GM23338 (cell line): ENCODE measurements at regions not wholly inside any gene's neighbourhood (a gene's known extent, or its start where the extent isn't known, plus 50 kb on each side); places are given as distances from the start of the nearest gene placed in this dataset.
"Not testable (repeated sequence)": the region's sequence is repeated elsewhere in the genome, so short reads cannot be mapped to it uniquely, and the experiment has no call there.

ENCODE experiments used
- ATAC-seq: fragments of 200-7000 bp; cut with Tn5 transposase; 3 replicates; pipeline ENCODE4 v1.9.1; 2020
- DNase-seq: peaks from one replicate; pipeline ENCODE4 v3.0.0-alpha.2; 2015; ENCODE audit warnings: low spot score
- H2AFZ ChIP-seq: fragments of 200-600 bp; sonication (generic); 2 replicates; pipeline ENCODE4 v1.8.0; 2016; ENCODE audit warnings: antibody characterized with exemption, mild to moderate bottlenecking, moderate library complexity
- H3F3A ChIP-seq: fragments of 200-600 bp; sonication (generic); replicated peaks from 2 replicates; pipeline ENCODE4 v1.8.0; 2017; ENCODE audit warnings: antibody characterized with exemption, mixed run types, low read depth
- H3K27ac ChIP-seq: fragments of 200-600 bp; sonication (generic); 2 replicates; pipeline ENCODE4 v1.6.1; 2016; ENCODE audit warnings: low read depth
- H3K27me3 ChIP-seq: fragments of 200-600 bp; sonication (generic); 2 replicates; pipeline ENCODE4 v1.8.0; 2016; ENCODE audit warnings: mild to moderate bottlenecking, mixed run types, moderate library complexity; ENCODE audit not compliant: insufficient read depth
- H3K36me3 ChIP-seq: fragments of 200-600 bp; sonication (generic); 2 replicates; pipeline ENCODE4 v1.8.0; 2016; ENCODE audit warnings: mild to moderate bottlenecking; ENCODE audit not compliant: insufficient read depth
- H3K4me1 ChIP-seq: fragments of 200-600 bp; sonication (generic); 2 replicates; pipeline ENCODE4 v1.8.0; 2016; ENCODE audit warnings: mild to moderate bottlenecking, moderate library complexity; ENCODE audit not compliant: insufficient read depth
- H3K4me2 ChIP-seq: fragments of 200-600 bp; sonication (generic); 2 replicates; pipeline ENCODE4 v1.7.1; 2017; ENCODE audit warnings: mixed run types
- H3K4me3 ChIP-seq: fragments of 200-600 bp; sonication (generic); 2 replicates; pipeline ENCODE4 v1.6.1; 2016; ENCODE audit warnings: mixed run types
- H3K79me2 ChIP-seq: fragments of 200-600 bp; sonication (generic); replicated peaks from 2 replicates; pipeline ENCODE4 v1.8.0; 2017; ENCODE audit warnings: mild to moderate bottlenecking; ENCODE audit not compliant: insufficient read depth
- H3K9me2 ChIP-seq: fragments of 200-600 bp; sonication (generic); 2 replicates; pipeline ENCODE4 v1.8.0; 2017; ENCODE audit not compliant: insufficient read depth
- H4K20me1 ChIP-seq: fragments of 200-600 bp; sonication (generic); replicated peaks from 2 replicates; pipeline ENCODE4 v1.8.0; 2017; ENCODE audit warnings: mild to moderate bottlenecking; ENCODE audit not compliant: insufficient read depth
- H3K27ac Mint-ChIP-seq: 2 replicates; pipeline ENCODE4 v1.8.0; 2020; ENCODE audit warnings: inconsistent platforms, mild to moderate bottlenecking, moderate library complexity, mixed read lengths
- H3K27me3 Mint-ChIP-seq: 3 replicates; pipeline ENCODE4 v1.8.0; 2022; ENCODE audit warnings: low read depth, mild to moderate bottlenecking, moderate library complexity, mixed read lengths, inconsistent platforms; ENCODE audit not compliant: insufficient read depth, poor library complexity
- H3K36me3 Mint-ChIP-seq: 3 replicates; pipeline ENCODE4 v1.8.0; 2021; ENCODE audit warnings: low read depth, mild to moderate bottlenecking, inconsistent platforms, moderate library complexity, mixed read lengths
- H3K4me1 Mint-ChIP-seq: 3 replicates; pipeline ENCODE4 v1.8.0; 2020; ENCODE audit warnings: mild to moderate bottlenecking, inconsistent platforms, mixed read lengths
- H3K4me3 Mint-ChIP-seq: 3 replicates; pipeline ENCODE4 v1.8.0; 2021; ENCODE audit warnings: moderate library complexity, mild to moderate bottlenecking, inconsistent platforms, mixed read lengths
- H3K9me3 Mint-ChIP-seq: 3 replicates; pipeline ENCODE4 v1.8.0; 2020; ENCODE audit warnings: moderate library complexity, mild to moderate bottlenecking, inconsistent platforms, mixed read lengths
- STAT1 ChIP-seq: IDR thresholded peaks from one replicate; pipeline ENCODE4 v1.6.1; 2016; ENCODE audit warnings: antibody characterized with exemption; ENCODE audit not compliant: unreplicated experiment
- ZNF462 ChIP-seq: fragments of 250-450 bp; sonication (Bioruptor Pico); IDR thresholded peaks from 2 replicates; pipeline ENCODE4 v1.5.0; 2020; ENCODE audit warnings: mild to moderate bottlenecking, moderate library complexity

- TF ChIP-seq ZNF462 (CRISPR knock-in tag) (no peak), STAT1 (no peak)
These were observed 334.8 kb upstream of the NMUR2 start (continued) for GRCh38 chr5:152739916-152740315.

GRCh38 chr5:152741126-152741525 lies 336.0 kb upstream of the NMUR2 start:
- not testable (repeated sequence) for H3K4me1 Mint-ChIP-seq, DNase-seq, H3K4me3 Mint-ChIP-seq, H3K27ac Mint-ChIP-seq, H3K36me3 Mint-ChIP-seq, H4K20me1 ChIP-seq, H3K79me2 ChIP-seq, H3K4me3 ChIP-seq, H3F3A ChIP-seq, H3K27ac ChIP-seq, H3K36me3 ChIP-seq, H3K4me2 ChIP-seq, ATAC-seq, H3K9me2 ChIP-seq, H3K4me1 ChIP-seq, H3K27me3 Mint-ChIP-seq, H3K27me3 ChIP-seq
- H3K9me3 Mint-ChIP-seq = peaks cover 18% of the 10 kb centered on the region; the same call in 2 of the 3 replicates
- H2AFZ ChIP-seq = peak overlapping the region; percentile 66; the same call in 1 of the 2 replicates

- H3K4me1 ChIP-seq, H3K9me2 ChIP-seq, H3K27me3 Mint-ChIP-seq, H3K27me3 ChIP-seq, H2AFZ ChIP-seq, H3K4me3 ChIP-seq, H3K27ac Mint-ChIP-seq, DNase-seq, H4K20me1 ChIP-seq, H3F3A ChIP-seq, ATAC-seq, H3K36me3 Mint-ChIP-seq, H3K36me3 ChIP-seq, H3K79me2 ChIP-seq, H3K4me3 Mint-ChIP-seq, H3K4me1 Mint-ChIP-seq, H3K4me2 ChIP-seq, H3K27ac ChIP-seq: not testable (repeated sequence)
- H3K9me3 Mint-ChIP-seq = peaks cover 23% of the 10 kb centered on the region; the same call in 2 of the 3 replicates
These were observed 382.7 kb upstream of the NMUR2 start for GRCh38 chr5:152787709-152788217.
